ENCODE measurements at regions not wholly inside any gene's neighbourhood (a gene's known extent, or its start where the extent isn't known, plus 50 kb on each side); places are given as distances from the start of the nearest gene placed in this dataset.
A peak's percentile ranks its signal among the peaks of the same experiment; 100 is the strongest.

GRCh38 chr10:62548686-62549085 lies 174.5 kb downstream of the ZNF365 start:
- no peak for DNase-seq (ENCODE audit: low read depth in 2 of 2)

GRCh38 chr10:62550173-62550572 lies 176.0 kb downstream of the ZNF365 start:
- no peak for DNase-seq (ENCODE audit: low read depth in 2 of 2)

GRCh38 chr10:62554632-62555199 lies 180.5 kb downstream of the ZNF365 start:
- peak in 1 of 2 donors; percentile 3 for DNase-seq (ENCODE audit: low read depth in 2 of 2)

GRCh38 chr10:62559481-62560200 lies 185.5 kb downstream of the ZNF365 start:
- no peak for DNase-seq (ENCODE audit: low read depth in 2 of 2)

- no peak for DNase-seq (ENCODE audit: low read depth in 2 of 2)
Observed at GRCh38 chr10:62560201-62560819, 186.1 kb downstream of the ZNF365 start.

GRCh38 chr10:62561151-62561550 lies 187.0 kb downstream of the ZNF365 start:
- DNase-seq (ENCODE audit: low read depth in 2 of 2) = no peak

- no peak for DNase-seq (ENCODE audit: low read depth in 2 of 2)
Observed at GRCh38 chr10:62562101-62562500, 187.9 kb downstream of the ZNF365 start.

- DNase-seq (ENCODE audit: low read depth in 2 of 2) = no peak
Observed at GRCh38 chr10:62562795-62563194, 188.6 kb downstream of the ZNF365 start.

- DNase-seq (ENCODE audit: low read depth in 2 of 2) = no peak
Observed at GRCh38 chr10:62573929-62574328, 199.8 kb downstream of the ZNF365 start.

- DNase-seq (ENCODE audit: low read depth in 2 of 2) = no peak
Observed at GRCh38 chr10:62577076-62577475, 202.9 kb downstream of the ZNF365 start.

- no peak for DNase-seq (ENCODE audit: low read depth in 2 of 2)
Observed at GRCh38 chr10:62577666-62578291, 203.6 kb downstream of the ZNF365 start.

- DNase-seq (ENCODE audit: low read depth in 2 of 2) = no peak
Observed at GRCh38 chr10:62578301-62578700, 204.1 kb downstream of the ZNF365 start.

GRCh38 chr10:62578916-62579315 lies 204.7 kb downstream of the ZNF365 start:
- no peak for DNase-seq (ENCODE audit: low read depth in 2 of 2)

- DNase-seq (ENCODE audit: low read depth in 2 of 2) = no peak
Observed at GRCh38 chr10:62580396-62580795, 206.2 kb downstream of the ZNF365 start.

- DNase-seq (ENCODE audit: low read depth in 2 of 2) = no peak
Observed at GRCh38 chr10:62581351-62581750, 207.2 kb downstream of the ZNF365 start.

- DNase-seq (ENCODE audit: low read depth in 2 of 2) = no peak
Observed at GRCh38 chr10:62582101-62582705, 208.0 kb downstream of the ZNF365 start.

GRCh38 chr10:62582804-62583208 lies 208.6 kb downstream of the ZNF365 start:
- no peak for DNase-seq (ENCODE audit: low read depth in 2 of 2)

GRCh38 chr10:62583876-62584615 lies 209.9 kb downstream of the ZNF365 start:
- no peak for DNase-seq (ENCODE audit: low read depth in 2 of 2)

GRCh38 chr10:62584731-62585130 lies 210.6 kb downstream of the ZNF365 start:
- DNase-seq (ENCODE audit: low read depth in 2 of 2) = no peak

GRCh38 chr10:62585211-62585775 lies 211.1 kb downstream of the ZNF365 start:
- no peak for DNase-seq (ENCODE audit: low read depth in 2 of 2)

- no peak for DNase-seq (ENCODE audit: low read depth in 2 of 2)
Observed at GRCh38 chr10:62587011-62587410, 212.8 kb downstream of the ZNF365 start.

Data from stimulated activated CD8-positive, alpha-beta memory T cell treated with anti-CD3 and anti-CD28 coated beads, Interleukin-7, amount 100 ng/mL, for 4 hours (primary cell).